GM13976 (cell line): ENCODE measurements at regions not wholly inside any gene's neighbourhood (a gene's known extent, or its start where the extent isn't known, plus 50 kb on each side); places are given as distances from the start of the nearest gene placed in this dataset.

ENCODE experiments used
- DNase-seq: peaks from one replicate; pipeline ENCODE4 v3.0.0; 2012; ENCODE audit warnings: low spot score
- in situ Hi-C: fragments of 300-500 bp; cut with MboI; formaldehyde crosslinking; loops from one replicate; pipeline ENCODE4 v1.12.0; 2022; ENCODE audit warnings: low sequenced_read_pairs, mixed read lengths, inconsistent platforms; ENCODE audit not compliant: unreplicated experiment
- TF ChIP-seq, protein P1 (sequence below): IDR thresholded peaks from 2 replicates; pipeline ENCODE4 v1.5.1; 2012; ENCODE audit warnings: borderline replicate concordance, mild to moderate bottlenecking; ENCODE audit not compliant: insufficient read depth; ENCODE audit errors: extremely low read depth, missing control alignments, control extremely low read depth

DNA sequence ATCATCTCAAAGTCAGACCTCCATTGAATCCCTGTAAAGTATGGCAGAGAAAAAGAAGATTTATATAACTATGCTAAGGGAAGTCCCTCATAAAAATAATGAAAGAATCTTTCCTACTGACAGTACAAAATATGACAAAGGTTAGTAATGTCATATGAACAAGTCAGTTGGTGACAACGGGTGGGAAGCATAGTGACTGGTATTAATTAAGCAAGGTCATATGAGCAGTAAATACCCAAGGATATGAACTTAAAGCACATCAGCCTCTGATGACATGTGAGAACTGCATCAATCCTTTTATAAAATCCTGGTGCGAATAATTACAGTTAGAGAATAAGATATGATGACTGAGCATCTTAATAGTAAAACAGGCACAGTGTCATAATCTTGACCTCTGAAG lies 364.8 kb upstream of the GALNTL6 start:
- no peak for DNase-seq
- TF ChIP-seq, protein P1, sequence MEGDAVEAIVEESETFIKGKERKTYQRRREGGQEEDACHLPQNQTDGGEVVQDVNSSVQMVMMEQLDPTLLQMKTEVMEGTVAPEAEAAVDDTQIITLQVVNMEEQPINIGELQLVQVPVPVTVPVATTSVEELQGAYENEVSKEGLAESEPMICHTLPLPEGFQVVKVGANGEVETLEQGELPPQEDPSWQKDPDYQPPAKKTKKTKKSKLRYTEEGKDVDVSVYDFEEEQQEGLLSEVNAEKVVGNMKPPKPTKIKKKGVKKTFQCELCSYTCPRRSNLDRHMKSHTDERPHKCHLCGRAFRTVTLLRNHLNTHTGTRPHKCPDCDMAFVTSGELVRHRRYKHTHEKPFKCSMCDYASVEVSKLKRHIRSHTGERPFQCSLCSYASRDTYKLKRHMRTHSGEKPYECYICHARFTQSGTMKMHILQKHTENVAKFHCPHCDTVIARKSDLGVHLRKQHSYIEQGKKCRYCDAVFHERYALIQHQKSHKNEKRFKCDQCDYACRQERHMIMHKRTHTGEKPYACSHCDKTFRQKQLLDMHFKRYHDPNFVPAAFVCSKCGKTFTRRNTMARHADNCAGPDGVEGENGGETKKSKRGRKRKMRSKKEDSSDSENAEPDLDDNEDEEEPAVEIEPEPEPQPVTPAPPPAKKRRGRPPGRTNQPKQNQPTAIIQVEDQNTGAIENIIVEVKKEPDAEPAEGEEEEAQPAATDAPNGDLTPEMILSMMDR: no peak
- in situ Hi-C loops: no loop called here

DNA sequence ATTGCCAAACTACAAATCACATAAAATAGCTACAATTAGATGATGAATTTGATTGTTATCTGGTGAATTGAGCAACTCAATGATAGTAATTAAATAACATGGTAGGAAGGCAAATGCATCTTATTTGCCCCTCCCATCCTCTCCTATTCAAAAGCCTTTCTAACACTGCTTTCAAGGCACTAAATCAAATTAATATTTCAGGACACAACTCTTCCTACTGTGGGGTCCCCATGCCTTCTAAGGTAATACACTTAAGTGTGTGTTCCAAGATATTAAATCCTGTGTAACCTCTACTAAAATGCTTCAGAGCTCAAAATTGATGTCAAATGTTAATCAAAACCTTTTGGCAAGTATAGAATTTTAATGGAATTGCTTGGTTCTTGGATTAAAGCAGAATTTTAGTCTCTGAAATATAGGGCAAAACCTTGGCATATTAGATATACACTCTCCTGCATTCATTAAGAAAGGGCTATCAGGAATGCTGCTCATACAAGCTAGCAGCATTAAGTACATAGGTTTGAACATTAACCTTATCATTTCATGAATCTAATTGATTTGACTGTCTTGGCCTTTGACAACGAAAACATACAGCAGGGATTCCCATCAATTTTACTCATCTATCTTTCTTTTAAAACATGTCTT lies 371.8 kb upstream of the GALNTL6 start:
- in situ Hi-C loops: no loop called here
- no peak for DNase-seq
- TF ChIP-seq, protein P1: no peak

DNA sequence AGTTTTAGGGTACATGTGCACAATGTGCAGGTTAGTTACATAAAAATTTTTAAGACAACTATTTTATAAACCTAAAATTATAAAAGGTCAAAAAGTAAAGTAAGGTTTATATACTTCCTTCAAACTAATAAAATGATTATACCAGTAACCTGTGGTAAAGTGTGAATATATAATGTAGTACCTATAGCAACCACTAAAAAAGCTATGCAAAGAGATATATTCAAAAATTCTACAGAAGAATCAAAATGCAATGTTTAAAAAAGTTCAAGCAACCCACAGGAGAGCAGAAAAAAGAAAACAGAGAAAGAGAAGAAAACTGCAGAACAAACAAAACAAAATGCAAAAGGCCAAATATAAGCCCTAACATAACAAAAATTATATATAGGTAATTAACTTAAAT lies 379.5 kb upstream of the GALNTL6 start:
- in situ Hi-C loops: no loop called here
- TF ChIP-seq, protein P1: no peak
- DNase-seq: no peak

DNA sequence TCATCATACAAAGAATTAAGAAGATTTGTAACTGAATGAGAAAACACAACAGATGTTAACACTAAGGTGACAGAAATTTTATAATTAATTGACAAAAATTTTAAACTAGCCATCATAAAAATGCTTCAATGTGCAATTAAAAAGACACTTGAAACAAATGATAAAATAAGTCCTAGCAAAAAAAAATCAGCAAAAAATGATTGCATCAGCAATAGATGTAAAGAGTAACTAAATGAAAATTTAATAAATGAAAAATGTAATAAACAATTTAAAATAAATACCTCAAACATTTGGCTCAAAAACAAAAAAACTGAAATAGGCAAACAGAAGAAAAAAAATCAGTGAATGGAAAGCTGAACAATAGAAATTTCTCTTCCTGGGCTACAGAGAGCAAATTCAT lies 380.7 kb upstream of the GALNTL6 start:
- TF ChIP-seq, protein P1: no peak
- in situ Hi-C loops: no loop called here
- no peak for DNase-seq

DNA sequence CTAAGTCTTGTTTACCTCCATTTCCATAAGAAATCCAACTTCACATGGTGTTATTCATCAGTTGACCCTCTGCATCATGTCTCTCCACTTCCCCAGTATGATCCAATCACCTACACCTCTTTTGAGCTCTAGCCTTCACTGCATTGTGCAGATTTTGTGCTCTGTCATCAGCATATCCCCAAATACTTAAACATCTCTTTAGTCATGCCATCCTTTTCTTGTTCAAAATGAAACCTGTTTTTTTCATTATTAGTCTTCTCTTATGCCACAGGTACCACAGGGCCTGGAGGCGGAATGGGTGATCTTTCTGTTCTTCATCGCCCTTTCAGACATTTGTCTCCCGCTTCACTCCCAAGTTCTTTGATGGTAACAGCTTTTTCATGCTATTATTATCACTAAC lies 382.7 kb upstream of the GALNTL6 start:
- in situ Hi-C loops: no loop called here
- DNase-seq: no peak
- TF ChIP-seq, protein P1: no peak

DNA sequence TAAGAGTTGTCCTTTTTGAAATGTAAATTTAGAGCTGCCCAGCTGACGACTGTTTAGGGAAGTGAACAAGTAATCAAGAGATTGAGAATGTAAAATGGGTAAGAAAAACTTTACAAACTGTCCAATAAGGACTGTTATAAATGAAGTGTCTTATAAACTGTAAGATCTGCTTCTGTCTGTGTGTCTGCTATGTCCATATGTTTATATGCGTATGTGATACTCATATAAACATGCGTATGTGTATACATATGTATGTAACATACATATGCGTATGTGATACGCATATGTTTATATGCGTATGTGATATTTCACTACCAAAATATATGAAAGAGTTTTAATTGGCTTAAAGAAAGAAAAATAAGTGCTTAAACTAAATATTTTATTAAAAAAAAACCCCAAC lies 416.0 kb upstream of the GALNTL6 start:
- no peak for DNase-seq
- TF ChIP-seq, protein P1: no peak
- in situ Hi-C loops: no loop called here
